Lower lobe of right lung (tissue), 2 donors: ENCODE measurements at regions not wholly inside any gene's neighbourhood (a gene's known extent, or its start where the extent isn't known, plus 50 kb on each side); places are given as distances from the start of the nearest gene placed in this dataset.

Experiments
- ATAC-seq, 2 donors: fragments of 200-7000 bp; cut with Tn5 transposase; one replicate each; pipeline ENCODE4 v1.9.1; 2020 to 2022; ENCODE audit warnings: mild to moderate bottlenecking in 2 of 2, moderate library complexity in 2 of 2
- DNase-seq: peaks from one replicate; pipeline ENCODE4 v3.0.0-alpha.2; 2020
- H3K27ac ChIP-seq: fragments of 200-600 bp; one replicate; pipeline ENCODE4 v1.8.0; 2022
- H3K27me3 ChIP-seq: fragments of 200-600 bp; one replicate; pipeline ENCODE4 v1.8.0; 2022; ENCODE audit warnings: low read depth
- H3K36me3 ChIP-seq: fragments of 200-600 bp; one replicate; pipeline ENCODE4 v1.8.0; 2022; ENCODE audit warnings: mild to moderate bottlenecking
- H3K4me1 ChIP-seq: fragments of 200-600 bp; one replicate; pipeline ENCODE4 v1.8.0; 2022
- H3K4me3 ChIP-seq: fragments of 200-600 bp; one replicate; pipeline ENCODE4 v1.8.0; 2022; ENCODE audit warnings: mild to moderate bottlenecking
- H3K9me3 ChIP-seq: fragments of 200-600 bp; one replicate; pipeline ENCODE4 v1.8.0; 2022
- intact Hi-C: fragments of 100-400 bp; cut with DNase I; formaldehyde crosslinking; loops from one replicate; pipeline ENCODE4 v1.11.0; 2022
- TF ChIP-seq, protein P1 (sequence below): fragments of 200-600 bp; IDR thresholded peaks from one replicate; pipeline ENCODE4 v1.8.0; 2022; ENCODE audit warnings: antibody characterized with exemption, mild to moderate bottlenecking
- donor health status: DM: no; HTN: yes; CAD: no; lungs with severe emphysema.

DNA sequence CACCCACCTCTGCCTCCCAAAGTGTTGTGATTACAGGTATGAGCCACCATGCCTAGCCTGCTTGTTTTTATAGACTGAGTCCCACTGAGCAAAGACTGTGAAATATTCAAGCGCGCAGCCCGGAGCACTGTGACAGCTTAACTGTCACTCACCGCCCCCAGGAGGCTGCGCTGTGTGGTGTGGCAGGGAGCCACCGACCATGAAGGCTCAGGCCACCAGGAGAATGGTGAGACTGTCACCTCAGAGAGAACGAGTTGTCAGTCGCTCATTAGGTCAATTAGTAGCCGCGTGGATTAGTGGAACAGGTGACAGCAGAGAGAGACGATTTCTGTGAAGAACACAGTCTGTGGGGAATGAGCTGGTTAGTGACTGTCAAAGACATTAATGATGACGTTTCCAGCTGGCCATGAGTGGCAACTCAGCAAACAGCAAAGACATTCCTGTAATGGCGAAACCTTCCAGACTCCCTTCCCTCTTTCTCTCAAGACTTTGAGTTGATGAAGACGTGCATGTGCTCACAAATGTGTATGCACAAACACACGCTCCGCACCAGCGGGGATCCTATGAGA, 64.5 kb downstream of the CYCS start:
- H3K4me3 ChIP-seq: no peak overlapping the region
- no peaks in the 10 kb centered on the region for H3K36me3 ChIP-seq
- no peak overlapping the region for H3K27ac ChIP-seq
- DNase-seq: no peak
- no peaks in the 10 kb centered on the region for H3K4me1 ChIP-seq
- H3K9me3 ChIP-seq: no peaks in the 10 kb centered on the region
- no peaks in the 10 kb centered on the region for H3K27me3 ChIP-seq
- TF ChIP-seq, protein P1, sequence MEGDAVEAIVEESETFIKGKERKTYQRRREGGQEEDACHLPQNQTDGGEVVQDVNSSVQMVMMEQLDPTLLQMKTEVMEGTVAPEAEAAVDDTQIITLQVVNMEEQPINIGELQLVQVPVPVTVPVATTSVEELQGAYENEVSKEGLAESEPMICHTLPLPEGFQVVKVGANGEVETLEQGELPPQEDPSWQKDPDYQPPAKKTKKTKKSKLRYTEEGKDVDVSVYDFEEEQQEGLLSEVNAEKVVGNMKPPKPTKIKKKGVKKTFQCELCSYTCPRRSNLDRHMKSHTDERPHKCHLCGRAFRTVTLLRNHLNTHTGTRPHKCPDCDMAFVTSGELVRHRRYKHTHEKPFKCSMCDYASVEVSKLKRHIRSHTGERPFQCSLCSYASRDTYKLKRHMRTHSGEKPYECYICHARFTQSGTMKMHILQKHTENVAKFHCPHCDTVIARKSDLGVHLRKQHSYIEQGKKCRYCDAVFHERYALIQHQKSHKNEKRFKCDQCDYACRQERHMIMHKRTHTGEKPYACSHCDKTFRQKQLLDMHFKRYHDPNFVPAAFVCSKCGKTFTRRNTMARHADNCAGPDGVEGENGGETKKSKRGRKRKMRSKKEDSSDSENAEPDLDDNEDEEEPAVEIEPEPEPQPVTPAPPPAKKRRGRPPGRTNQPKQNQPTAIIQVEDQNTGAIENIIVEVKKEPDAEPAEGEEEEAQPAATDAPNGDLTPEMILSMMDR: no peak
- ATAC-seq: no peak
- intact Hi-C loops: loop anchor here (10.0 kb wide), 1 partner anchor 246 kb away; no protein-coding TSS in a partner anchor

DNA sequence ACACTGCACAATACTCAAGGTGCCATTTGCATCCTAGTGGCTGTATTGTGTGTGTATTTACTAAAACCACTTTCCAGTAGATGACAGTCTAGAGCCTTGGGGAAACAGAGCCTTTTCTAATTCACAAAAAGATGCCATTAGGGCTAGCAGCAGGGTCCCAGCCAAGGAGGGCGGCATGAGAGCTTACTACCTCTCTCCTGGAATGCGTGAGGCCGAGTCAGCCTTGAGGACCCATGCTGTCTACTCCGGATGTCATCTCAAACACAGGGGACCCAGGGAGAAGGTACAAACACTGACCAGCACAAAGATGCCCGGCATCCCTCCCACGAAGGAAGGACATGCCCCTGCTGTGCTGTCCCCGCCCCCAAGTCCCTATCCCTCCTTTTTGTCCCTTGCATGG, 65.5 kb downstream of the CYCS start:
- intact Hi-C loops: no loop called here
- no peak overlapping the region for H3K27ac ChIP-seq
- TF ChIP-seq, protein P1: no peak
- H3K4me3 ChIP-seq: no peak overlapping the region
- H3K36me3 ChIP-seq: no peaks in the 10 kb centered on the region
- ATAC-seq: no peak
- DNase-seq: no peak
- H3K27me3 ChIP-seq: no peaks in the 10 kb centered on the region
- H3K9me3 ChIP-seq: no peaks in the 10 kb centered on the region
- no peaks in the 10 kb centered on the region for H3K4me1 ChIP-seq

DNA sequence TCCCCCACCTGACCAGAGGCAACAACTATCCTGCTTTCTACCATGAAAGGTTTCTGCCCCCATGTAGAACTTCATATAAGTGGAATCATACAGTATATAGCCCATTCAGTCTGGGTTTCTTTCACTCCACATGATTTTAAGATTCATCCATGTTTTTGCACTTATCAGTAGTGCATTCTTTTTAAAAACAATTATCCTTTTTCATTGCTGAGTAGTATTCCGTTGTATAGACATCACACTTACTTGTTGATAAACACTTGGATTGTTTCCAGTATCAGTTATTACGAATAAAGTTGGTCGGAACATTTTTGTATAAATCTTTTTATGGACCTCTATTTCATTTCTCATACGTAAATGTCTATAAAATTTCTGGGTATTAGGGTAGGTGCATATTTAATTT, 68.7 kb downstream of the CYCS start:
- ATAC-seq: no peak
- no peak for DNase-seq
- H3K4me1 ChIP-seq: no peaks in the 10 kb centered on the region
- no peak overlapping the region for H3K27ac ChIP-seq
- no peak overlapping the region for H3K4me3 ChIP-seq
- H3K36me3 ChIP-seq: no peaks in the 10 kb centered on the region
- no peaks in the 10 kb centered on the region for H3K27me3 ChIP-seq
- TF ChIP-seq, protein P1: no peak
- no peaks in the 10 kb centered on the region for H3K9me3 ChIP-seq
- intact Hi-C loops: no loop called here

DNA sequence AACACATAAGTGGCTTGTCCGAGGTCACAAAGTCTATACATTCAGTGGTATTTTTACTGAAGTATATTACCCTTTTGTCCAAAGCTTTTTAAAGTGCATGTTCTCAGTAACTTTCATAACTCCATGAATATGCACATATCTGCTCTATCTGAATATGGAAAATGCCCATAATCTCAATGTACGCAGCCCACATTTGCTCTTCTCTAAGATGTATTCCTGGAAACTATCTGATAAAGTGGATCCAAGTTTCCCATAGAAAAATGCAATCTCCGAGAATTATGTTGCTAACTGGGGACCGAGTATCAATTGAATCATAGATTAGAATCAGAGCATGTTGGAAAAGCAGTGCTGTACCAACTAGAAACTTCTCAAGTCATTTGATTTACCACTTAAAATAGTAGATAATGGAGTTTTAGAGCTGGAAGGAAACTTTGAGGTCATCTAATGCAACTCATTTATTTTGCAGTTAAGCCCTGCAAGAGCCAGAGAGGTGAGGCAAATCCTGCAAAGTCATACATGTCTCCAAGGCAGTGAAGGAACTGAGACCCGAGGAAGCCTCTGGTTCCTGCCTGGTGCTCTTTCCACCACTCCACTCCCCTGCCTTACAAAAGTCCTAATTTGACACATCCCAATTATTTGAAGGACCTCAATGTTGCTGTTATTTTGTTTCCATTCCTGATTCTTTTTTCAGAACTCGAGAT, 69.4 kb downstream of the CYCS start:
- no peak for DNase-seq
- intact Hi-C loops: no loop called here
- Histone ChIP-seq H3K36me3 (no peaks in the 10 kb centered on the region), H3K4me1 (no peaks in the 10 kb centered on the region), H3K4me3 (no peak overlapping the region), H3K27me3 (no peaks in the 10 kb centered on the region), H3K9me3 (no peaks in the 10 kb centered on the region), H3K27ac (no peak overlapping the region)
- ATAC-seq: no peak
- TF ChIP-seq, protein P1: no peak

DNA sequence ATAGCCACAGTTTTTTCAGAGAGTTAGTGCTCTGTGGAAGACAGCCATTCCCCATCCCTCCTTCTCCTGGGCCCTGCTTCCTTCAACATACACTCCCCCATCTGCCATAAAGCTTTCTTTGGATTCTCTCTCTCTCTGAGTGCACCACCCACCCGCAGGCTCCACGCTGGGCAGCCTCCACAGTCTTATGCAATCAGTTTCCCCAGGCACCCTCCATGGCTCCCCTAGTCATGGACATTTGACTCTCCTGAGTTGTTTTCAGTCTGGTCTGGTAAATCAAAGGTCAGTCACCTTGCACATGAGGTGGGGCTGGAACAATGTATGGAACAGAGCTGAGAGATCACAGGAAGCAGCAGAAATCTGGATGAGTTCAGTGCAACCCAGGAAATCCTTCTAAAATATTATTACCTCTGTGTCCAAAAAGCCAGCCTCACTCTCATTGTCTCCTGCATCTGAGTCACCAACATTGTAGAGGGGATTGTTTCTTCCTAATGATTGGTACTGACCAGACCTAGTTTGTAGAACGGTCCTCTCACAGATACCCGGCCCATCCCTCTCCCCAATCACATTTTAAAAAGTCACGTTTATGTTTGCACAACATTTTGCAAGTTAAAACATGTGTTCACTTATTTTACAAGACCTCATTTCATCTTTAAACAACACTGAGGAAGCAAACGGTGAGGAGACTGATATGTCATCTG, 70.1 kb downstream of the CYCS start:
- H3K4me1 ChIP-seq: no peaks in the 10 kb centered on the region
- ATAC-seq: no peak
- no peaks in the 10 kb centered on the region for H3K9me3 ChIP-seq
- intact Hi-C loops: no loop called here
- H3K27ac ChIP-seq: no peak overlapping the region
- H3K27me3 ChIP-seq: no peaks in the 10 kb centered on the region
- TF ChIP-seq, protein P1: no peak
- H3K36me3 ChIP-seq: no peaks in the 10 kb centered on the region
- H3K4me3 ChIP-seq: no peak overlapping the region
- no peak for DNase-seq
